H1 (cell line): ENCODE measurements at regions not wholly inside any gene's neighbourhood (a gene's known extent, or its start where the extent isn't known, plus 50 kb on each side); places are given as distances from the start of the nearest gene placed in this dataset.
A peak's percentile ranks its signal among the peaks of the same experiment; 100 is the strongest.

Source experiments
- CTCF ChIA-PET: fragments of 300-600 bp; sonication (Branson Sonifier 250); formaldehyde crosslinking; loops from one replicate; lab custom pipeline; 2021; ENCODE audit not compliant: partially characterized antibody; lab: Charles Lee
- POLR2A ChIA-PET: fragments of 300-600 bp; sonication (Branson Sonifier 250); formaldehyde crosslinking; loops from one replicate; lab custom pipeline; 2021; ENCODE audit warnings: inconsistent platforms; ENCODE audit not compliant: partially characterized antibody; lab: Charles Lee
- DNase-seq, 2 experiments: peaks; one replicate each; pipeline versions ENCODE4 v3.0.0 to v3.0.0-alpha.2; 2010 to 2022; ENCODE audit warnings: low spot score in 2 of 2, low read depth in 1 of 2, mixed read lengths in 1 of 2
- FAIRE-seq: peaks from 2 replicates; lab custom pipeline; 2011; peaks lifted over from hg19 to GRCh38; lab: Jason Lieb, UNC
- H2AFZ ChIP-seq: 2 replicates; pipeline ENCODE4 v1.8.1; 2012; ENCODE audit warnings: low read length, inconsistent platforms
- H2AK5ac ChIP-seq: 2 replicates; pipeline ENCODE4 v1.6.1; 2013; ENCODE audit warnings: low read depth, low read length
- H2BK120ac ChIP-seq: replicated peaks from 2 replicates; pipeline ENCODE3; 2013; ENCODE audit warnings: low read depth, low read length, inconsistent platforms
- H2BK12ac ChIP-seq: 2 replicates; pipeline ENCODE4 v1.6.1; 2013; ENCODE audit warnings: low read depth, low read length
- H2BK15ac ChIP-seq: 2 replicates; pipeline ENCODE4 v1.6.1; 2013; ENCODE audit warnings: low read length
- H2BK20ac ChIP-seq: 2 replicates; pipeline ENCODE4 v1.6.1; 2013; ENCODE audit warnings: low read length
- H2BK5ac ChIP-seq: 2 replicates; pipeline ENCODE4 v1.6.1; 2013; ENCODE audit warnings: low read depth, low read length
- H3K14ac ChIP-seq: 2 replicates; pipeline ENCODE4 v1.6.1; 2013; ENCODE audit warnings: inconsistent platforms; ENCODE audit not compliant: insufficient read length
- H3K18ac ChIP-seq: 2 replicates; pipeline ENCODE4 v1.6.1; 2013; ENCODE audit warnings: low read length; ENCODE audit errors: extremely low read depth
- H3K23ac ChIP-seq: 2 replicates; pipeline ENCODE4 v1.6.1; 2013; ENCODE audit warnings: inconsistent platforms; ENCODE audit not compliant: insufficient read length
- H3K23me2 ChIP-seq: 2 replicates; pipeline ENCODE4 v1.6.1; 2013; ENCODE audit warnings: low read depth, low read length
- H3K27ac ChIP-seq: 2 replicates; pipeline ENCODE4 v1.6.1; 2011; ENCODE audit warnings: low read depth, low read length, inconsistent platforms
- H3K27me3 ChIP-seq, 4 experiments: replicated peaks in 1 of 4; 1 replicate in 1 of 4; 2 replicates in 3 of 4; pipeline versions ENCODE4 v1.6.1 to v1.8.1; 2011 to 2013; ENCODE audit warnings: low read length in 3 of 4, mild to moderate bottlenecking in 3 of 4, inconsistent platforms in 2 of 4, mixed read lengths in 2 of 4, moderate library complexity in 1 of 4; ENCODE audit not compliant: control insufficient read depth in 3 of 4, insufficient read depth in 3 of 4; ENCODE audit errors: extremely low read depth in 1 of 4
- H3K36me3 ChIP-seq, 4 experiments: 2 replicates each; pipeline versions ENCODE4 v1.6.1 to v1.8.1; 2011 to 2013; ENCODE audit warnings: mild to moderate bottlenecking in 4 of 4, low read length in 3 of 4, moderate library complexity in 2 of 4, control low read depth in 1 of 4, inconsistent platforms in 1 of 4; ENCODE audit not compliant: insufficient read depth in 4 of 4, control insufficient read depth in 2 of 4
- H3K4ac ChIP-seq: replicated peaks from 2 replicates; pipeline ENCODE3; 2013; ENCODE audit warnings: low read length, low read depth, mixed read lengths, inconsistent platforms; ENCODE audit not compliant: insufficient read length
- H3K4me1 ChIP-seq, 4 experiments: replicated peaks in 1 of 4; 1 replicate in 1 of 4; 2 replicates in 3 of 4; pipeline versions ENCODE4 v1.6.1 to v1.8.1; 2011 to 2013; ENCODE audit warnings: low read length in 3 of 4, inconsistent platforms in 2 of 4, mixed read lengths in 1 of 4; ENCODE audit not compliant: insufficient read depth in 4 of 4, control insufficient read depth in 3 of 4
- H3K4me2 ChIP-seq, 2 experiments: 2 replicates each; pipeline versions ENCODE4 v1.6.1 to v1.8.1; 2011 to 2013; ENCODE audit warnings: low read depth in 2 of 2, low read length in 2 of 2, control low read depth in 1 of 2, inconsistent platforms in 1 of 2, mild to moderate bottlenecking in 1 of 2; ENCODE audit not compliant: insufficient read depth in 1 of 2
- H3K4me3 ChIP-seq, 4 experiments: fragments of 200-600, 300-600 bp in 1 of 4; sonication (generic), shearing (Covaris generic), sonication (Bioruptor Twin) in 1 of 4; 2 replicates each; pipeline versions ENCODE4 v1.5.1 to v1.8.1; 2011 to 2016; ENCODE audit warnings: low read length in 4 of 4, low read depth in 3 of 4, control low read depth in 2 of 4, inconsistent platforms in 2 of 4, mild to moderate bottlenecking in 2 of 4, mixed read lengths in 1 of 4, moderate library complexity in 1 of 4; ENCODE audit not compliant: insufficient read depth in 2 of 4; ENCODE audit errors: extremely low read depth in 1 of 4
- H3K56ac ChIP-seq: replicated peaks from 2 replicates; pipeline ENCODE3; 2013; ENCODE audit warnings: low read depth, mild to moderate bottlenecking, mixed read lengths, low read length, inconsistent platforms; ENCODE audit not compliant: insufficient read length
- H3K79me1 ChIP-seq: 2 replicates; pipeline ENCODE4 v1.6.1; 2013; ENCODE audit warnings: low read depth, low read length, control low read depth
- H3K79me2 ChIP-seq, 2 experiments: 2 replicates each; pipeline versions ENCODE4 v1.6.1 to v1.8.1; 2012 to 2013; ENCODE audit warnings: low read length in 2 of 2, mild to moderate bottlenecking in 2 of 2, inconsistent platforms in 1 of 2; ENCODE audit not compliant: insufficient read depth in 2 of 2, control insufficient read depth in 1 of 2
- H3K9ac ChIP-seq, 4 experiments: replicated peaks in 1 of 4; 1 replicate in 1 of 4; 2 replicates in 3 of 4; pipeline versions ENCODE4 v1.6.1 to v1.8.1; 2011 to 2013; ENCODE audit warnings: low read depth in 3 of 4, low read length in 3 of 4, control low read depth in 2 of 4, mild to moderate bottlenecking in 2 of 4, moderate library complexity in 2 of 4, inconsistent platforms in 1 of 4; ENCODE audit errors: extremely low read depth in 1 of 4
- H3K9me3 ChIP-seq, 2 experiments: 2 replicates each; pipeline versions ENCODE4 v1.6.1 to v1.8.1; 2012 to 2013; ENCODE audit warnings: mild to moderate bottlenecking in 2 of 2, moderate library complexity in 2 of 2, control low read depth in 1 of 2, inconsistent platforms in 1 of 2, low read depth in 1 of 2, low read length in 1 of 2, mixed read lengths in 1 of 2; ENCODE audit not compliant: insufficient read depth in 2 of 2
- H4K20me1 ChIP-seq, 2 experiments: replicated peaks in 1 of 2; 2 replicates each; pipeline versions ENCODE3 to v1.8.1; 2011 to 2013; ENCODE audit warnings: inconsistent platforms in 2 of 2, low read length in 2 of 2, mild to moderate bottlenecking in 1 of 2; ENCODE audit not compliant: insufficient read depth in 2 of 2, control insufficient read depth in 1 of 2
- H4K5ac ChIP-seq: 2 replicates; pipeline ENCODE4 v1.6.1; 2013; ENCODE audit warnings: low read length, low read depth, mixed read lengths, inconsistent platforms; ENCODE audit not compliant: insufficient read length
- H4K8ac ChIP-seq: 2 replicates; pipeline ENCODE4 v1.8.0; 2013; ENCODE audit warnings: mild to moderate bottlenecking, moderate library complexity, low read length, inconsistent platforms; ENCODE audit not compliant: insufficient read depth; ENCODE audit errors: extremely low read depth
- H4K91ac ChIP-seq: replicated peaks from 2 replicates; pipeline ENCODE3; 2013; ENCODE audit warnings: low read length, mixed read lengths, inconsistent platforms; ENCODE audit not compliant: insufficient read length
- CTCF ChIP-seq, 3 experiments: IDR thresholded peaks; 1 replicate in 2 of 3; 2 replicates in 1 of 3; pipeline versions ENCODE4 v1.5.1 to v1.6.1; 2011; ENCODE audit warnings: low read length in 3 of 3, mild to moderate bottlenecking in 3 of 3, inconsistent platforms in 2 of 3, low read depth in 1 of 3, moderate library complexity in 1 of 3; ENCODE audit not compliant: insufficient read depth in 1 of 3; ENCODE audit errors: control extremely low read depth in 1 of 3
- GTF2F1 ChIP-seq: IDR thresholded peaks from 2 replicates; pipeline ENCODE4 v1.6.1; 2012; ENCODE audit warnings: low read depth, low read length, improper control_type of control experiment, borderline replicate concordance
- MAX ChIP-seq: IDR thresholded peaks from 2 replicates; pipeline ENCODE4 v1.6.1; 2012; ENCODE audit warnings: inconsistent platforms
- RAD21 ChIP-seq, 2 experiments: IDR thresholded peaks in 1 of 2; conservative IDR thresholded peaks in 1 of 2; 2 replicates each; pipeline ENCODE4 v1.6.1; 2011; ENCODE audit warnings: low read depth in 2 of 2, low read length in 2 of 2, improper control_type of control experiment in 1 of 2, inconsistent platforms in 1 of 2, mild to moderate bottlenecking in 1 of 2, moderate library complexity in 1 of 2
- RXRA ChIP-seq: IDR thresholded peaks from 2 replicates; pipeline ENCODE4 v1.6.1; 2011; ENCODE audit warnings: low read depth, mild to moderate bottlenecking, low read length, moderate library complexity; ENCODE audit not compliant: insufficient read depth
- SAP30 ChIP-seq: fragments of 300-600 bp; sonication (generic); IDR thresholded peaks from 2 replicates; pipeline ENCODE4 v1.7.1; 2012; ENCODE audit warnings: low read length, moderate library complexity, mild to moderate bottlenecking, inconsistent platforms; ENCODE audit not compliant: insufficient read depth, insufficient replicate concordance
- SIX5 ChIP-seq: IDR thresholded peaks from 2 replicates; pipeline ENCODE4 v1.6.1; 2011; ENCODE audit warnings: mild to moderate bottlenecking, low read depth, low read length
- TAF7 ChIP-seq: optimal IDR thresholded peaks from 2 replicates; pipeline ENCODE3; 2011; ENCODE audit warnings: low read depth, mild to moderate bottlenecking, inconsistent platforms, low read length, moderate library complexity, borderline replicate concordance
- USF2 ChIP-seq: IDR thresholded peaks from 2 replicates; pipeline ENCODE4 v1.6.1; 2011; ENCODE audit warnings: low read length, improper control_type of control experiment
- WGBS, 2 experiments: shearing (Covaris generic) in 1 of 2; methylation state at CpG; one replicate each; pipeline versions ENCODE4 v1.1.6 to v1.1.7; 2013 to 2015; ENCODE audit warnings: low lambda C conversion rate in 2 of 2, mixed read lengths in 2 of 2, inconsistent platforms in 1 of 2, low coverage in 1 of 2, missing lambda C conversion rate in 1 of 2; ENCODE audit not compliant: insufficient replicate concordance in 2 of 2, insufficient coverage in 1 of 2, insufficient read length in 1 of 2; ENCODE audit errors: extremely low coverage in 1 of 2, missing lambda C conversion rate in 1 of 2; 5-methylcytosine and 5-hydroxymethylcytosine counted together

DNA sequence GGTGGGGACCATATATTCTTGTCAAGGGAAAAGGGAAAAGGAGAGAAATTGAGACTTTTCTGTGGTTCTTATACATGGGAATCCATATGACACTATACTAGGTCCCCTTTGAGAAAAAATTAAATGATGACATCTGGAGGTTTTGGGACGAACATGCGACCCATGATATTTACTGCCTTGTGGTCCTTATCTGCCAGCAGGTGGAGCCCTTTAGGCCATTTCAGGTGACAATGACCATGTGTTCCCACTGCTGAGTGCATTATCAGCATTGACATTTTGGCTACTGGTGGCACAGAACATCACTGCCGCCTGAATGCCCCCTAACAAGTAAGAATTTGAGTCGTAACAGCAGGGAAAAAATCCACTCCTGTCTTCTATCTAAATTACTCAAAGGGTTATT, 843.4 kb downstream of the FSTL5 start:
- WGBS, 2 experiments, result 61% methylated on average over 4 of the region's 4 CpGs; no CpG with 5 or more reads in 1 of the 2 experiments
- TF ChIP-seq TAF7 (no peak), CTCF (IDR thresholded peaks at IDR 0.05; ENCODE audit: control extremely low read depth in 1 of 3, insufficient read depth in 1 of 3, low read depth in 1 of 3, low read length in 3 of 3) (peak; percentile 40 to 80 (median 73)), RAD21 (IDR thresholded peaks at IDR 0.05 in 1 of 2, conservative IDR thresholded peaks at IDR 0.05 in 1 of 2; ENCODE audit: low read depth in 2 of 2, low read length in 2 of 2) (peak; percentile 69 to 71), RXRA (no peak), GTF2F1 (no peak), SIX5 (no peak), MAX (peak; percentile 86), USF2 (0 out of 2 replicates have a peak, but pooled peaks have one; percentile 13), SAP30 (no peak)

More for the DNA sequence above, 843.4 kb downstream of the FSTL5 start:
- no peak overlapping the region for H3K4me3 ChIP-seq
- no peak overlapping the region for H2AFZ ChIP-seq
- no peak overlapping the region for H4K91ac ChIP-seq
- no peak overlapping the region for H3K4me2 ChIP-seq
- H3K79me2 ChIP-seq, result no peaks in the 10 kb centered on the region
- no peak overlapping the region for H2AK5ac ChIP-seq
- no peak overlapping the region for H3K23ac ChIP-seq
- no peak overlapping the region for H2BK20ac ChIP-seq
- no peak overlapping the region for H3K4ac ChIP-seq
- no peaks in the 10 kb centered on the region for H3K79me1 ChIP-seq
- no peak overlapping the region for H2BK120ac ChIP-seq
- no peak overlapping the region for H3K18ac ChIP-seq
- no peaks in the 10 kb centered on the region for H3K36me3 ChIP-seq
- POLR2A ChIA-PET, result no interaction called here
- no peaks in the 10 kb centered on the region for H4K20me1 ChIP-seq
- no peak overlapping the region for H3K27ac ChIP-seq
- H4K5ac ChIP-seq, result no peak overlapping the region
- H2BK5ac ChIP-seq, result no peak overlapping the region
- H3K56ac ChIP-seq, result no peak overlapping the region
- no peaks in the 10 kb centered on the region for H3K23me2 ChIP-seq
- H3K27me3 ChIP-seq, result no peaks in the 10 kb centered on the region
- no peak overlapping the region for H3K14ac ChIP-seq
- H3K4me1 ChIP-seq, result no peaks in the 10 kb centered on the region
- no peak overlapping the region for H4K8ac ChIP-seq
- no peak overlapping the region for H2BK12ac ChIP-seq
- no peaks in the 10 kb centered on the region for H3K9me3 ChIP-seq
- FAIRE-seq (peak; percentile 80), DNase-seq (peak in 1 of 2 experiments; percentile 9)
- CTCF ChIA-PET, result interaction anchor here (0.6 to 1.3 kb wide), 2 partner anchors 10 to 246 kb away, joined by 4 to 7 read pairs; no protein-coding TSS in a partner anchor
- H2BK15ac ChIP-seq, result no peak overlapping the region
- H3K9ac ChIP-seq, result no peak overlapping the region
